Nephron progenitor cell (in vitro differentiated cells): ENCODE measurements at regions not wholly inside any gene's neighbourhood (a gene's known extent, or its start where the extent isn't known, plus 50 kb on each side); places are given as distances from the start of the nearest gene placed in this dataset.

ENCODE experiments used
- DNase-seq: peaks from one replicate; pipeline ENCODE4 v3.0.0; 2021
- H3K27ac Mint-ChIP-seq: 2 replicates; pipeline ENCODE4 v1.8.0; 2021; ENCODE audit warnings: mild to moderate bottlenecking, moderate library complexity, mixed read lengths
- H3K27me3 Mint-ChIP-seq: 2 replicates; pipeline ENCODE4 v1.8.0; 2021; ENCODE audit warnings: mild to moderate bottlenecking, low read depth, mixed read lengths; ENCODE audit not compliant: poor library complexity
- H3K36me3 Mint-ChIP-seq: 2 replicates; pipeline ENCODE4 v1.8.0; 2021; ENCODE audit warnings: low read depth, mixed read lengths
- H3K4me1 Mint-ChIP-seq: 2 replicates; pipeline ENCODE4 v1.8.0; 2021; ENCODE audit warnings: mixed read lengths
- H3K4me3 Mint-ChIP-seq: 2 replicates; pipeline ENCODE4 v1.8.0; 2021; ENCODE audit warnings: mild to moderate bottlenecking, moderate library complexity, mixed read lengths
- H3K9me3 Mint-ChIP-seq: 2 replicates; pipeline ENCODE4 v1.8.0; 2021; ENCODE audit warnings: mild to moderate bottlenecking, moderate library complexity, mixed read lengths
- CTCF ChIP-seq: fragments of 200-600 bp; sonication (generic); IDR thresholded peaks from 2 replicates; pipeline ENCODE4 v1.5.0; 2021; ENCODE audit warnings: antibody characterized with exemption

GRCh38 chr14:85439696-85440328 lies 90.1 kb upstream of the FLRT2 start:
- DNase-seq, result no peak

DNA sequence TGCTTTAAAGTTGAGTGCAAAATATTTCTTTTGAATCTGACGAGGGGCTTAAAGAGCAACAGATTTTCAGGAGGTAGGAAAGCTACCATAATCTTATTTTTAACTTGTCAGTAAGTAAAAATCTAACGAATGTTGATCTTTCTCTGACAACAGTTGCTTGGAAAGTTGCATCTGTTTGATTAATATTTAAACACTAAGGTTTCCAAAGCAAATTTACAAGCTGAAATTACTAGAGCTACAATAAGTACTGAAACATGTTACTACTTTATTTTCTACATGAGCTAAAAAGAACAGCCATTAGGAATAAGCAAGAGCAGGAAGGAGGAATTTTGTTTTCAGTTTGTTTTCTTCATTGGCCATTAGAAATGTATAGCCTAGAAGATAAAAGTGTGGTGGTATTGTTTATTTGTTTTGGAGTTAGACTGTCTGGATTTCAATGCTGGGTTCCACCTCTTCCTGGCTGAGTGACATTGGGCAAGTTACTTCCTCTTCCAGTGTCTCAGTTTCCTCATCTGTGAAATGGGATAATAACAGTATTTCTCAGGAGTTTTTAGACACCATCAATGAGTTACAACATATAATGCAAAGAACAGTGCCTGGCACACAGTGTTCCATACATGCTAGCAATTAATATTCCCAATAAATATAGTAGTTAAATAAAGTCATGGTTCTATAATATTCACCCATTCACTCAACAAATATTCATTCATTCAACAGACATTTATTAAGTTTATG lies 87.9 kb upstream of the FLRT2 start:
- Mint-ChIP-seq H3K9me3 (peaks cover 11% of the 10 kb centered on the region), H3K27me3 (no peaks in the 10 kb centered on the region), H3K4me1 (peaks cover 14% of the 10 kb centered on the region), H3K27ac (no peak overlapping the region), H3K36me3 (no peaks in the 10 kb centered on the region), H3K4me3 (no peak overlapping the region)
- no peak for TF ChIP-seq CTCF
- DNase-seq, result no peak

More at GRCh38 chr14:85439696-85440328, 90.1 kb upstream of the FLRT2 start:
- Mint-ChIP-seq H3K4me3 (no peak overlapping the region), H3K9me3 (peaks cover 11% of the 10 kb centered on the region), H3K27ac (no peak overlapping the region), H3K4me1 (peaks cover 10% of the 10 kb centered on the region), H3K36me3 (no peaks in the 10 kb centered on the region), H3K27me3 (no peaks in the 10 kb centered on the region)
- no peak for TF ChIP-seq CTCF

- Mint-ChIP-seq H3K4me1 (peaks cover 14% of the 10 kb centered on the region), H3K4me3 (no peak overlapping the region), H3K27me3 (peaks cover 2% of the 10 kb centered on the region), H3K27ac (no peak overlapping the region), H3K9me3 (peaks cover 7% of the 10 kb centered on the region), H3K36me3 (no peaks in the 10 kb centered on the region)
- no peak for TF ChIP-seq CTCF
- no peak for DNase-seq
Measured at GRCh38 chr14:85442996-85443395, 86.9 kb upstream of the FLRT2 start.

DNA sequence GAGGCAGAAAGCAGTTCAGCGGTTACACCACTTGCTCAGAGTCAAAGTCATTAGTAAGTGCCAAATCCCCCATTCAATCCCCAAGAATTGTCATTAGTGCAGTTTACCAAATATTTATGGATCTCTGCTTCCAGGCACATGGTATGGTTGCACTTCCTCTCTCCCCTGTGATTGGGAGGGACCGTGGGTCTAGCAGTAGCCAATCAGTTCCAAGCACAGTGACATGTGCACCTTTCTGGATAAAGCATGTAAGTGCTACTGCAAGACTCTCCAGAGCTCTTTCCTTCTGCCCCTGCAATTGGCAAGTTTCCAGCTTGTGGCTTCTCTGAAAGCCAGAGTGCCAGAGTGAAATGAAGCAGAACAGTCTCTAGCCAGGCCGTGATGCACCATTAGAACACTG lies 85.3 kb upstream of the FLRT2 start:
- Mint-ChIP-seq H3K9me3 (peaks cover 6% of the 10 kb centered on the region), H3K4me3 (no peak overlapping the region), H3K4me1 (peaks cover 14% of the 10 kb centered on the region), H3K27me3 (peaks cover 2% of the 10 kb centered on the region), H3K36me3 (no peaks in the 10 kb centered on the region), H3K27ac (no peak overlapping the region)
- DNase-seq, result peak; percentile 4
- no peak for TF ChIP-seq CTCF

- Mint-ChIP-seq H3K36me3 (no peaks in the 10 kb centered on the region), H3K4me3 (no peak overlapping the region), H3K27me3 (peaks cover 2% of the 10 kb centered on the region), H3K27ac (no peak overlapping the region), H3K4me1 (peaks cover 14% of the 10 kb centered on the region), H3K9me3 (peaks cover 12% of the 10 kb centered on the region)
- DNase-seq, result no peak
- no peak for TF ChIP-seq CTCF
Measured at GRCh38 chr14:85445151-85445795, 84.7 kb upstream of the FLRT2 start.
